C4-2B (cell line): ENCODE measurements at regions not wholly inside any gene's neighbourhood (a gene's known extent, or its start where the extent isn't known, plus 50 kb on each side); places are given as distances from the start of the nearest gene placed in this dataset.

Source experiments
- CTCF ChIP-seq: fragments of 450-650 bp; conservative IDR thresholded peaks from 2 replicates; pipeline ENCODE4 v1.5.1; 2017; ENCODE audit warnings: mild to moderate bottlenecking
- ZFX ChIP-seq: fragments of 450-650 bp; IDR thresholded peaks from 2 replicates; pipeline ENCODE4 v1.6.1; 2017

- TF ChIP-seq CTCF, result no peak
- no peak for TF ChIP-seq ZFX
Measured at GRCh38 chr7:47125529-47125928, 456.4 kb downstream of the TNS3 start.
